ENCODE measurements at regions not wholly inside any gene's neighbourhood (a gene's known extent, or its start where the extent isn't known, plus 50 kb on each side); places are given as distances from the start of the nearest gene placed in this dataset.

DNA sequence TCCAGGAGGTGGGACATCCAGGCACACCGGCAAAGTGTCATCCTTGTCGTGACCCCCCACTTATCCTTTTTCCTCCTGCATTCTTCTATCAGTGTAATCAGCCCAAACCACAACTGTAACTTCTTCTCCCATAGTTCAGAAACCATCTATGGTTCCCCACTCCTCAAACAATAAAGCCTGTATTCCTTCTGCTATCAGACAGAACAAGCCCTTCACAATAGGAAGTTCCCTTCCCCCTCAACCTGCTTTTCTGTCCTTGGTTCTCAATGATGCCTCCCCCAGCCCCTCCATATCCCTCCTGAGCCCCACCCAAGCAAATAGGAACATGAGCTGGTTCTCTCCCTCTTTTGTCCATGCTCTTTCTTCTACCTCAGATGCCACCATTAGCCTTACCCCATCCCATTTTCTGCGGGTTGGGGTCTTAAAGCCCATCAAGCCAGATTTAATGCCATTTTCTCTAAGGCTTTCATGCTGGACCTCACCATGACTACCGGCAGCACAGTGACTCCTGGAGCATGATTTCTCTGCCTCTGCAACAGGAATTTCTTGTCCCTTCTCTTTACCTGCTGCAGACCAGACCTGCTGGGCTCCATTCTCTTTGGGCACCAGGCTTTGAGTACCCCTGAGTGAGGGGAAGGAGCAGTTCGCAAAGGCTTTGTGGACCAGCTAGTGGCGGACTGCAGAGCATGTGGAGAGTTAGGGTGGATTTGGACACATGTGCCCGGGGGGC is 92.8 kb upstream of the PAX2 start:
- DNase-seq: no peak
- H3K9me3 ChIP-seq: no peaks in the 10 kb centered on the region
- Mint-ChIP-seq H3K36me3 (ENCODE audit: insufficient read depth, unreplicated experiment) (no peaks in the 10 kb centered on the region), H3K4me1 (ENCODE audit: low read depth, unreplicated experiment) (peaks cover 24% of the 10 kb centered on the region), H3K27ac (ENCODE audit: unreplicated experiment) (no peak overlapping the region), H3K4me3 (ENCODE audit: unreplicated experiment) (no peak overlapping the region), H3K27me3 (ENCODE audit: insufficient read depth, unreplicated experiment) (peaks cover 34% of the 10 kb centered on the region), H3K9me3 (ENCODE audit: unreplicated experiment) (no peaks in the 10 kb centered on the region)
- intact Hi-C loops (cut with micrococcal nuclease; ENCODE audit: unreplicated experiment): no loop called here
- ChIA-PET POLR2A (no interaction called here), CTCF (no interaction called here)
- no peak overlapping the region for H3K4me3 ChIP-seq (ENCODE audit: low read depth, low read length)
- peaks cover 2% of the 10 kb centered on the region for H3K27me3 ChIP-seq (replicated peaks; ENCODE audit: control insufficient read depth, insufficient read depth, low read length)
- H3K36me3 ChIP-seq (ENCODE audit: control insufficient read depth, insufficient read depth, low read length): no peaks in the 10 kb centered on the region
- no TSS peak for BruUV-seq (replicated peaks)
- peaks cover 12% of the 10 kb centered on the region for H3K4me1 ChIP-seq
- TF ChIP-seq, protein P1, sequence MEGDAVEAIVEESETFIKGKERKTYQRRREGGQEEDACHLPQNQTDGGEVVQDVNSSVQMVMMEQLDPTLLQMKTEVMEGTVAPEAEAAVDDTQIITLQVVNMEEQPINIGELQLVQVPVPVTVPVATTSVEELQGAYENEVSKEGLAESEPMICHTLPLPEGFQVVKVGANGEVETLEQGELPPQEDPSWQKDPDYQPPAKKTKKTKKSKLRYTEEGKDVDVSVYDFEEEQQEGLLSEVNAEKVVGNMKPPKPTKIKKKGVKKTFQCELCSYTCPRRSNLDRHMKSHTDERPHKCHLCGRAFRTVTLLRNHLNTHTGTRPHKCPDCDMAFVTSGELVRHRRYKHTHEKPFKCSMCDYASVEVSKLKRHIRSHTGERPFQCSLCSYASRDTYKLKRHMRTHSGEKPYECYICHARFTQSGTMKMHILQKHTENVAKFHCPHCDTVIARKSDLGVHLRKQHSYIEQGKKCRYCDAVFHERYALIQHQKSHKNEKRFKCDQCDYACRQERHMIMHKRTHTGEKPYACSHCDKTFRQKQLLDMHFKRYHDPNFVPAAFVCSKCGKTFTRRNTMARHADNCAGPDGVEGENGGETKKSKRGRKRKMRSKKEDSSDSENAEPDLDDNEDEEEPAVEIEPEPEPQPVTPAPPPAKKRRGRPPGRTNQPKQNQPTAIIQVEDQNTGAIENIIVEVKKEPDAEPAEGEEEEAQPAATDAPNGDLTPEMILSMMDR (IDR thresholded peaks at IDR 0.05; ENCODE audit: insufficient read depth in 1 of 2, low read depth in 1 of 2, low read length in 1 of 2, severe bottlenecking in 1 of 2, unreplicated experiment in 1 of 2): no peak

DNA sequence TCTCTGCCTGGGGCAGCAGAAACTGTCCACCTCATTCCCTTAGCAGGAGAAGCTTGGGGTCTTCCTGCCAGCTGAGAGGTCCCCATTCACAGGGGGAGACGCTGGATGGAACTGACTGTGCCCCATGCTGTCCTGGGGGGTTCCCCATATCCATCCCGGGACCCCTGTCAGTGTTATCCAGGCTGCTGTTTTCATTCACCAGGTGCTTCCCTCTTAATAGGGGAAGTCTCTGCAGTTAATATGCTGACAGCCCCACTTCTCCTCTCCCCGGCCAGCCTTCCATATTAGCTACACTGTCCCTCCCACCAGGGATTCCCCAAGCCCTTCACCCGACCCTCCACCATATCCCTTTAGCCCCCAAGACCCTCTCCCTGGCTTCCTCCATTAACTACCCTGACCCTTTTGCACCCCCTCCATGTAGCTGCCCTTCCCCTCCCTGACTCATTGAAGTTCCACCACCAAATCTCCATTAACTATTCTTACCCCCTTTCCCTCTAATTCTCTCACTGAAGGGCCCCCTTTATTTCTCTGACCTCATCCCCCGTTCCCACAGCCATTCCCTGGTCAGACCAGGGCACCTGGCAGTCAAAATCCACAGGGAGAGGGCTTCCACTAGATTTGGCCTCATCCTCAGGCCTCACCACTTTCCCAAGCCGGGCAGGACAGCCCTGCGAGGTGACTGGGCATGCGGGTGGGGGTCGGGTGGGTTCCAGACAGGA is 92.0 kb upstream of the PAX2 start:
- peaks cover 39% of the 10 kb centered on the region for H3K27me3 Mint-ChIP-seq (ENCODE audit: insufficient read depth, unreplicated experiment)

More for the DNA sequence above, 92.0 kb upstream of the PAX2 start:
- H3K27ac Mint-ChIP-seq (ENCODE audit: unreplicated experiment): no peak overlapping the region
- peaks cover 18% of the 10 kb centered on the region for H3K4me1 Mint-ChIP-seq (ENCODE audit: low read depth, unreplicated experiment)
- H3K9me3 Mint-ChIP-seq (ENCODE audit: unreplicated experiment): no peaks in the 10 kb centered on the region
- no peaks in the 10 kb centered on the region for H3K36me3 Mint-ChIP-seq (ENCODE audit: insufficient read depth, unreplicated experiment)
- H3K4me1 ChIP-seq: peaks cover 12% of the 10 kb centered on the region
- DNase-seq: no peak
- ChIA-PET CTCF (no interaction called here), POLR2A (no interaction called here)
- intact Hi-C loops (cut with micrococcal nuclease; ENCODE audit: unreplicated experiment): no loop called here
- no peaks in the 10 kb centered on the region for H3K36me3 ChIP-seq (ENCODE audit: control insufficient read depth, insufficient read depth, low read length)
- H3K4me3 Mint-ChIP-seq (ENCODE audit: unreplicated experiment): no peak overlapping the region
- TF ChIP-seq, protein P1 (IDR thresholded peaks at IDR 0.05; ENCODE audit: insufficient read depth in 1 of 2, low read depth in 1 of 2, low read length in 1 of 2, severe bottlenecking in 1 of 2, unreplicated experiment in 1 of 2): no peak
- H3K4me3 ChIP-seq (ENCODE audit: low read depth, low read length): peak overlapping the region; percentile 29
- BruUV-seq (replicated peaks): no TSS peak
- no peaks in the 10 kb centered on the region for H3K9me3 ChIP-seq
- peaks cover 2% of the 10 kb centered on the region for H3K27me3 ChIP-seq (replicated peaks; ENCODE audit: control insufficient read depth, insufficient read depth, low read length)

Measured in Caco-2 (cell line).